Body of pancreas (tissue), 4 donors: ENCODE measurements at regions not wholly inside any gene's neighbourhood (a gene's known extent, or its start where the extent isn't known, plus 50 kb on each side); places are given as distances from the start of the nearest gene placed in this dataset.

Experiments
- ATAC-seq: fragments of 150-250 bp; one replicate; pipeline ENCODE4 v1.9.1; 2016
- DNase-seq, 4 donors: peaks; one replicate each; pipeline ENCODE4 v3.0.0-alpha.2; 2019
- H3K27ac ChIP-seq, 4 donors: fragments of 200-600 bp; sonication (generic); 1 replicate in 3 of 4; 2 replicates in 1 of 4; pipeline versions ENCODE4 v1.5.1 to v1.6.1; 2016 to 2019; ENCODE audit warnings: mild to moderate bottlenecking in 1 of 4, mixed read lengths in 1 of 4, moderate library complexity in 1 of 4
- H3K27me3 ChIP-seq, 2 donors: fragments of 200-600 bp; sonication (generic); one replicate each; pipeline ENCODE4 v1.6.0; 2016; ENCODE audit warnings: mild to moderate bottlenecking in 1 of 2
- H3K36me3 ChIP-seq, 2 donors: fragments of 200-600 bp; sonication (generic); replicated peaks in 1 of 2; 2 replicates each; pipeline ENCODE4 v1.5.1; 2016; ENCODE audit warnings: low read depth in 2 of 2; ENCODE audit not compliant: insufficient read depth in 1 of 2
- H3K4me1 ChIP-seq: fragments of 200-600 bp; sonication (generic); one replicate; pipeline ENCODE4 v1.6.0; 2016
- H3K4me3 ChIP-seq, 2 donors: fragments of 200-600 bp; sonication (generic); 1 replicate in 1 of 2; 2 replicates in 1 of 2; pipeline ENCODE4 v1.5.1; 2016 to 2019
- H3K9me3 ChIP-seq, 3 donors: fragments of 200-600 bp; sonication (generic); 1 replicate in 2 of 3; 2 replicates in 1 of 3; pipeline ENCODE4 v1.5.1; 2016
- POLR2A ChIP-seq, 3 donors: fragments of 450-650 bp; IDR thresholded peaks; one replicate each; pipeline ENCODE4 v1.6.1; 2016; ENCODE audit warnings: antibody characterized with exemption in 3 of 3, mild to moderate bottlenecking in 2 of 3
- WGBS, 2 donors: methylation state at CpG; one replicate each; pipeline ENCODE4 v1.1.5; 2017; 5-methylcytosine and 5-hydroxymethylcytosine counted together
- intact Hi-C: fragments of 100-400 bp; cut with DNase I; formaldehyde crosslinking; loops from one replicate; pipeline ENCODE4 v1.15.1; 2023
- TF ChIP-seq, protein P1 (sequence below), 7 experiments: fragments of 450-650 bp in 4 of 7; fragments of 200-600 bp in 3 of 7; sonication (generic) in 3 of 7; IDR thresholded peaks; one replicate each; pipeline ENCODE4 v1.5.1; 2016 to 2019; ENCODE audit warnings: antibody characterized with exemption in 7 of 7

- WGBS, 2 donors: 88% methylated on average over 4 of the region's 4 CpGs; no CpG with 5 or more reads in 1 of the 2 donors
- DNase-seq (no peak), ATAC-seq (no peak)
- H3K27me3 ChIP-seq: no peaks in the 10 kb centered on the region
- intact Hi-C loops: no loop called here
- TF ChIP-seq, protein P1, sequence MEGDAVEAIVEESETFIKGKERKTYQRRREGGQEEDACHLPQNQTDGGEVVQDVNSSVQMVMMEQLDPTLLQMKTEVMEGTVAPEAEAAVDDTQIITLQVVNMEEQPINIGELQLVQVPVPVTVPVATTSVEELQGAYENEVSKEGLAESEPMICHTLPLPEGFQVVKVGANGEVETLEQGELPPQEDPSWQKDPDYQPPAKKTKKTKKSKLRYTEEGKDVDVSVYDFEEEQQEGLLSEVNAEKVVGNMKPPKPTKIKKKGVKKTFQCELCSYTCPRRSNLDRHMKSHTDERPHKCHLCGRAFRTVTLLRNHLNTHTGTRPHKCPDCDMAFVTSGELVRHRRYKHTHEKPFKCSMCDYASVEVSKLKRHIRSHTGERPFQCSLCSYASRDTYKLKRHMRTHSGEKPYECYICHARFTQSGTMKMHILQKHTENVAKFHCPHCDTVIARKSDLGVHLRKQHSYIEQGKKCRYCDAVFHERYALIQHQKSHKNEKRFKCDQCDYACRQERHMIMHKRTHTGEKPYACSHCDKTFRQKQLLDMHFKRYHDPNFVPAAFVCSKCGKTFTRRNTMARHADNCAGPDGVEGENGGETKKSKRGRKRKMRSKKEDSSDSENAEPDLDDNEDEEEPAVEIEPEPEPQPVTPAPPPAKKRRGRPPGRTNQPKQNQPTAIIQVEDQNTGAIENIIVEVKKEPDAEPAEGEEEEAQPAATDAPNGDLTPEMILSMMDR (IDR thresholded peaks at IDR 0.05): no peak
- TF ChIP-seq POLR2A (IDR thresholded peaks at IDR 0.05): no peak
- no peaks in the 10 kb centered on the region for H3K9me3 ChIP-seq
- no peaks in the 10 kb centered on the region for H3K36me3 ChIP-seq
- H3K27ac ChIP-seq: no peak overlapping the region
- no peaks in the 10 kb centered on the region for H3K4me1 ChIP-seq
- no peak overlapping the region for H3K4me3 ChIP-seq
Observed at GRCh38 chr3:6612034-6612616, 248.8 kb upstream of the GRM7 start.

DNA sequence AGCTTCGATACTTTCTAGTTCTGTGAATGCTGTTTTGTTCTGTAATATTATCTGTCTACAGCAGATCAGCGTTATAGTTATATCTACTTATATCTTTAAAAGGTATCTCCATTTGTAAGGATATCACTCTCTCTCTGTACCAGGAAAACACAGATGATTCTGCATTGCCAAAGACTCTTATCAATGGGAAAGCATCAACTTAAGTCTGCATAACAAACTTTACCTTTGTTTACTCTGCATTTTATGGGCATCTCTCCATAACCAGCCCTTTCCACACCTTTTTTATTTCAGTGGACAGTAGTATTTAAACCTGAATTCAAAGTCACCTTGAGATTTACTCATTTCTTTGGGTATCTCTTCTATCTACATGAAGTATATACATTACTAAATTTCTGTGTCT, 238.7 kb upstream of the GRM7 start:
- intact Hi-C loops: no loop called here
- H3K27ac ChIP-seq: no peak overlapping the region
- no peak for ATAC-seq
- 88 to 89% methylated on average over 2 of the region's 2 CpGs for WGBS, 2 donors
- no peak overlapping the region for H3K4me3 ChIP-seq
- no peaks in the 10 kb centered on the region for H3K36me3 ChIP-seq
- TF ChIP-seq POLR2A (IDR thresholded peaks at IDR 0.05): no peak
- TF ChIP-seq, protein P1 (IDR thresholded peaks at IDR 0.05): no peak
- no peaks in the 10 kb centered on the region for H3K27me3 ChIP-seq
- H3K4me1 ChIP-seq: no peaks in the 10 kb centered on the region
- no peak for DNase-seq
- no peaks in the 10 kb centered on the region for H3K9me3 ChIP-seq

DNA sequence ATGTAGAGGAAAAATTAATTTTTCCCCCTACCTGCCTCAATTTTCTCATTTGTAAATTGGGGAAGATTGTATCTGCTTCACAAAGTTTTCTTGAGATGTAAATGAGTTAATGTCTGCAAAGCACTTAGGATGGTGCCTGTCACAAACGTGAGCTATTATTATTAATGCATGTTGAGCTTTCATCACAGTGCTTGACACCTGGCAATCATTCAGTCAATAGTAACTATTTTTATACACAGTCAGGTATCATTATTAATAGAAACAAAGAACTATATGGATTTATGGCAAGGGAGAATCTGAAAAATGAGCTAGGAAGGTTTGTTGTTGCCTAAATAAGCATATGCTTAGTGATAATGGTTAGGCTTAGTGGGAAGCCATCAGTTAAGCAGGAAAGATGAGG, 238.2 kb upstream of the GRM7 start:
- Histone ChIP-seq H3K27ac (no peak overlapping the region), H3K27me3 (no peaks in the 10 kb centered on the region), H3K36me3 (no peaks in the 10 kb centered on the region), H3K4me1 (no peaks in the 10 kb centered on the region), H3K9me3 (no peaks in the 10 kb centered on the region), H3K4me3 (no peak overlapping the region)
- DNase-seq (no peak), ATAC-seq (no peak)
- no peak for TF ChIP-seq POLR2A (IDR thresholded peaks at IDR 0.05)
- TF ChIP-seq, protein P1 (IDR thresholded peaks at IDR 0.05): no peak
- intact Hi-C loops: no loop called here
- 57 to 75% methylated on average over 1 of the region's 1 CpG for WGBS, 2 donors

DNA sequence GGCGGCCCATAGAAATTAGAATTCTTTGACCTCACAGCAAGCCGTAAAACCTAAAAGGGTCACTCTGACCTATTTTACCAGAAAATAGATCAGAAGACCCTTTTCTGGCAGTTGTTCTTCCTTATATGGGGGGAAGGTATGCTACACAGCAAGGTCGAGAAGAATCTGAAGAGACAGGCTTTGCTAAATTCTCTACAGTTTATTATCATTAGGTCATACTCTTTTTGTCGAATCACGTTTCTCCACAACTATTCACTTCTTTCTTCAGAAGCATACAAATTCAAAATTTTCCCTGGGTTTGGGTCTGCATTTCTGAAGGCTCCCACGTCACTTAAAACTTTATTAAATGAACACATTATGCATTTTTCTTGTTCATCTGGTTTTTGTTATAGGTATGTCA, 229.5 kb upstream of the GRM7 start:
- no peaks in the 10 kb centered on the region for H3K4me1 ChIP-seq
- intact Hi-C loops: no loop called here
- no peak overlapping the region for H3K4me3 ChIP-seq
- H3K9me3 ChIP-seq: no peaks in the 10 kb centered on the region
- no peaks in the 10 kb centered on the region for H3K36me3 ChIP-seq
- ATAC-seq: no peak
- H3K27ac ChIP-seq: no peak overlapping the region
- DNase-seq: no peak
- TF ChIP-seq, protein P1 (IDR thresholded peaks at IDR 0.05): no peak
- no peak for TF ChIP-seq POLR2A (IDR thresholded peaks at IDR 0.05)
- no peaks in the 10 kb centered on the region for H3K27me3 ChIP-seq
- 80 to 86% methylated on average over 6 of the region's 6 CpGs for WGBS, 2 donors

- DNase-seq (no peak), ATAC-seq (no peak)
- H3K9me3 ChIP-seq: no peaks in the 10 kb centered on the region
- no peak overlapping the region for H3K27ac ChIP-seq
- no peak for TF ChIP-seq POLR2A (IDR thresholded peaks at IDR 0.05)
- TF ChIP-seq, protein P1 (IDR thresholded peaks at IDR 0.05): no peak
- no peaks in the 10 kb centered on the region for H3K4me1 ChIP-seq
- WGBS, 2 donors: 87 to 97% methylated on average over 1 of the region's 1 CpG
- intact Hi-C loops: no loop called here
- no peaks in the 10 kb centered on the region for H3K27me3 ChIP-seq
- H3K4me3 ChIP-seq: no peak overlapping the region
- H3K36me3 ChIP-seq: no peaks in the 10 kb centered on the region
Observed at GRCh38 chr3:6640907-6641306, 220.0 kb upstream of the GRM7 start.
